Pancreas (tissue), 10 donors: ENCODE measurements at regions not wholly inside any gene's neighbourhood (a gene's known extent, or its start where the extent isn't known, plus 50 kb on each side); places are given as distances from the start of the nearest gene placed in this dataset.
"Not testable (repeated sequence)": the region's sequence is repeated elsewhere in the genome, so short reads cannot be mapped to it uniquely, and the experiment has no call there.

ENCODE experiments used
- ATAC-seq, 4 donors: fragments of 200-7000 bp; cut with Tn5 transposase; one replicate each; pipeline versions ENCODE4 v1.8.0 to v1.9.1; 2020; ENCODE audit warnings: mild to moderate bottlenecking in 4 of 4, moderate library complexity in 4 of 4
- DNase-seq, 6 donors: peaks; one replicate each; pipeline ENCODE4 v3.0.0-alpha.2; 2020
- FAIRE-seq: peaks from 2 replicates; lab custom pipeline; 2012; peaks lifted over from hg19 to GRCh38; lab: Jason Lieb, UNC
- H3K27ac ChIP-seq, 4 donors: fragments of 200-600 bp; sonication (generic); 1 replicate in 3 of 4; 2 replicates in 1 of 4; pipeline versions ENCODE4 v1.5.0 to v1.8.0; 2020
- H3K27me3 ChIP-seq, 4 donors: fragments of 200-600 bp; one replicate each; pipeline ENCODE4 v1.8.0; 2021
- H3K36me3 ChIP-seq, 3 donors: fragments of 200-600 bp; sonication (generic) in 1 of 3; one replicate each; pipeline versions ENCODE4 v1.5.0 to v1.8.0; 2020 to 2021
- H3K4me1 ChIP-seq, 3 donors: fragments of 200-600 bp; one replicate each; pipeline ENCODE4 v1.8.0; 2021
- H3K4me3 ChIP-seq, 4 donors: fragments of 200-600 bp; sonication (generic) in 2 of 4; one replicate each; pipeline versions ENCODE4 v1.5.0 to v1.8.0; 2020 to 2021
- H3K9me3 ChIP-seq, 4 donors: fragments of 200-600 bp; one replicate each; pipeline ENCODE4 v1.8.0; 2021
- CTCF ChIP-seq, 4 donors: fragments of 200-600 bp; sonication (generic) in 3 of 4; IDR thresholded peaks; one replicate each; pipeline versions ENCODE4 v1.5.0 to v1.8.0; 2021; ENCODE audit warnings: antibody characterized with exemption in 4 of 4
- WGBS, 2 donors: extraction: QIAGEN DNeasy Blood & Tissue Kit; methylation state at CpG; one replicate each; pipeline ENCODE4 v1.1.7; 2013; 5-methylcytosine and 5-hydroxymethylcytosine counted together
- intact Hi-C, 3 donors: fragments of 100-400 bp; cut with DNase I; formaldehyde crosslinking; loops; one replicate each; pipeline versions ENCODE4 v1.11.1 to v1.14.2; 2022
- donor health status: healthy with polysubstance abuse.
- donor health status: DM: no; HTN: no; CAD: no; lungs with moderate emphysema.
- donor health status: DM: no; HTN: no; CAD: no.
- donor health status: control.
- donor health status: control.
- donor health status: Bipolar disorder and iron deficiency.
- donor health status: DM: yes; HTN: yes; CAD: no.
- donor health status: DM: no; HTN: no; CAD: no.
- donor health status: DM: no; HTN: no; CAD: no.
- donor health status: DM: yes; HTN: yes; CAD: no.

GRCh38 chr5:174505621-174506020 is 218.8 kb upstream of the MSX2 start:
- Histone ChIP-seq H3K9me3 (no peaks in the 10 kb centered on the region), H3K4me1 (no peaks in the 10 kb centered on the region), H3K36me3 (no peaks in the 10 kb centered on the region), H3K4me3 (no peak overlapping the region), H3K27me3 (no peaks in the 10 kb centered on the region), H3K27ac (no peak overlapping the region)
- intact Hi-C loops: no loop called here
- 48 to 60% methylated on average over 4 of the region's 4 CpGs for WGBS, 2 donors
- DNase-seq (no peak), ATAC-seq (no peak), FAIRE-seq (no peak)
- TF ChIP-seq CTCF (IDR thresholded peaks at IDR 0.05): no peak

- WGBS, 2 donors: 75 to 78% methylated on average over 11 of the region's 11 CpGs
- H3K4me3 ChIP-seq, intact Hi-C loops, DNase-seq, H3K4me1 ChIP-seq, H3K9me3 ChIP-seq, FAIRE-seq, ATAC-seq, H3K27me3 ChIP-seq, H3K36me3 ChIP-seq, H3K27ac ChIP-seq: not testable (repeated sequence)
Observed at GRCh38 chr5:174510782-174511453, 213.5 kb upstream of the MSX2 start.

- H3K27ac ChIP-seq: no peak overlapping the region
- FAIRE-seq (no peak), DNase-seq (no peak), ATAC-seq (peak in 1 of 4 donors; percentile 29)
- TF ChIP-seq CTCF (IDR thresholded peaks at IDR 0.05): no peak
- H3K4me3 ChIP-seq: no peak overlapping the region
- no peaks in the 10 kb centered on the region for H3K4me1 ChIP-seq
- WGBS, 2 donors: 46 to 50% methylated on average over 5 of the region's 5 CpGs
- intact Hi-C loops: no loop called here
- no peaks in the 10 kb centered on the region for H3K36me3 ChIP-seq
- H3K27me3 ChIP-seq: no peaks in the 10 kb centered on the region
- H3K9me3 ChIP-seq: no peaks in the 10 kb centered on the region
Observed at GRCh38 chr5:174511714-174512253, 212.6 kb upstream of the MSX2 start.

- WGBS, 2 donors: 53 to 58% methylated on average over 4 of the region's 4 CpGs
- FAIRE-seq (no peak), ATAC-seq (no peak), DNase-seq (no peak)
- Histone ChIP-seq H3K4me1 (no peaks in the 10 kb centered on the region), H3K27ac (no peak overlapping the region), H3K27me3 (no peaks in the 10 kb centered on the region), H3K4me3 (no peak overlapping the region), H3K36me3 (no peaks in the 10 kb centered on the region), H3K9me3 (no peaks in the 10 kb centered on the region)
- intact Hi-C loops: no loop called here
- TF ChIP-seq CTCF (IDR thresholded peaks at IDR 0.05): no peak
Observed at GRCh38 chr5:174514325-174514724, 210.1 kb upstream of the MSX2 start.

GRCh38 chr5:174514983-174515394 is 209.4 kb upstream of the MSX2 start:
- Histone ChIP-seq H3K36me3 (no peaks in the 10 kb centered on the region), H3K27me3 (no peaks in the 10 kb centered on the region), H3K9me3 (no peaks in the 10 kb centered on the region), H3K27ac (no peak overlapping the region), H3K4me3 (no peak overlapping the region), H3K4me1 (no peaks in the 10 kb centered on the region)
- intact Hi-C loops: no loop called here
- 62 to 69% methylated on average over 10 of the region's 10 CpGs for WGBS, 2 donors
- ATAC-seq (no peak), FAIRE-seq (no peak), DNase-seq (no peak)
- no peak for TF ChIP-seq CTCF (IDR thresholded peaks at IDR 0.05)
